Keratinocyte (primary cell): ENCODE measurements at regions not wholly inside any gene's neighbourhood (a gene's known extent, or its start where the extent isn't known, plus 50 kb on each side); places are given as distances from the start of the nearest gene placed in this dataset.

Experiments
- DNase-seq: peaks from one replicate; pipeline ENCODE4 v3.0.0-alpha.2; 2011; ENCODE audit warnings: low read depth, missing footprints, low spot score
- FAIRE-seq: peaks from 2 replicates; lab custom pipeline; 2011; peaks lifted over from hg19 to GRCh38; lab: Jason Lieb, UNC
- H2AFZ ChIP-seq: 2 replicates; pipeline ENCODE4 v1.6.0; 2012; ENCODE audit warnings: low read length, control low read depth, inconsistent platforms; ENCODE audit not compliant: control insufficient read depth
- H3K27ac ChIP-seq: 2 replicates; pipeline ENCODE4 v1.5.1; 2011; ENCODE audit warnings: low read length; ENCODE audit not compliant: control insufficient read depth, insufficient read depth
- H3K27me3 ChIP-seq: 3 replicates; pipeline ENCODE4 v1.6.0; 2011; ENCODE audit warnings: low read length; ENCODE audit not compliant: control insufficient read depth, insufficient read depth; ENCODE audit errors: extremely low read depth
- H3K36me3 ChIP-seq, 2 experiments: 2 replicates in 1 of 2; 3 replicates in 1 of 2; pipeline ENCODE4 v1.5.1; 2011; ENCODE audit warnings: low read length in 2 of 2, mild to moderate bottlenecking in 1 of 2; ENCODE audit not compliant: control insufficient read depth in 2 of 2, insufficient read depth in 2 of 2; ENCODE audit errors: extremely low read depth in 1 of 2
- H3K4me1 ChIP-seq: 3 replicates; pipeline ENCODE4 v1.5.1; 2011; ENCODE audit warnings: low read length; ENCODE audit not compliant: control insufficient read depth, insufficient read depth; ENCODE audit errors: extremely low read depth
- H3K4me2 ChIP-seq: 3 replicates; pipeline ENCODE4 v1.6.0; 2011; ENCODE audit warnings: low read depth, low read length; ENCODE audit not compliant: control insufficient read depth, insufficient read depth; ENCODE audit errors: extremely low read depth
- H3K4me3 ChIP-seq, 3 experiments: fragments of 200-600 bp in 1 of 3; sonication (generic) in 1 of 3; 2 replicates in 2 of 3; 3 replicates in 1 of 3; pipeline ENCODE4 v1.5.1; 2011 to 2016; ENCODE audit warnings: low read length in 3 of 3, mild to moderate bottlenecking in 3 of 3, control low read depth in 2 of 3, inconsistent platforms in 1 of 3, low read depth in 1 of 3, mixed read lengths in 1 of 3, mixed run types in 1 of 3, moderate library complexity in 1 of 3; ENCODE audit not compliant: control insufficient read depth in 2 of 3, insufficient read depth in 2 of 3; ENCODE audit errors: extremely low read depth in 1 of 3
- H3K79me2 ChIP-seq: 2 replicates; pipeline ENCODE4 v1.6.0; 2012; ENCODE audit warnings: low read length; ENCODE audit not compliant: control insufficient read depth, insufficient read depth
- H3K9ac ChIP-seq: 3 replicates; pipeline ENCODE4 v1.6.0; 2011; ENCODE audit warnings: low read length; ENCODE audit not compliant: control insufficient read depth, insufficient read depth; ENCODE audit errors: extremely low read depth
- H3K9me1 ChIP-seq: 3 replicates; pipeline ENCODE4 v1.6.0; 2011; ENCODE audit warnings: low read length; ENCODE audit not compliant: control insufficient read depth, insufficient read depth; ENCODE audit errors: extremely low read depth
- H3K9me3 ChIP-seq: 2 replicates; pipeline ENCODE4 v1.5.1; 2012; ENCODE audit warnings: low read depth, low read length; ENCODE audit not compliant: control insufficient read depth
- H4K20me1 ChIP-seq: 3 replicates; pipeline ENCODE4 v1.6.0; 2011; ENCODE audit warnings: low read length; ENCODE audit not compliant: control insufficient read depth, insufficient read depth; ENCODE audit errors: extremely low read depth
- EZH2 ChIP-seq: IDR thresholded peaks from one replicate; pipeline ENCODE4 v1.6.1; 2012; ENCODE audit warnings: inconsistent platforms, mild to moderate bottlenecking, low read length, moderate library complexity
- dilution Hi-C: fragments of 300-500 bp; cut with MboI; formaldehyde crosslinking; loops from one replicate; pipeline ENCODE4 v1.7.0; 2020; ENCODE audit warnings: low sequenced_read_pairs; ENCODE audit not compliant: extremely low pct_ligation_motif_present
- TF ChIP-seq, protein P1 (sequence below), 3 experiments: IDR thresholded peaks in 1 of 3; conservative IDR thresholded peaks in 1 of 3; optimal IDR thresholded peaks in 1 of 3; 2 replicates in 2 of 3; 3 replicates in 1 of 3; pipeline versions ENCODE3 to v1.5.1; 2011; ENCODE audit warnings: low read length in 3 of 3, mild to moderate bottlenecking in 3 of 3, moderate library complexity in 2 of 3, control low read depth in 1 of 3, inconsistent platforms in 1 of 3; ENCODE audit not compliant: insufficient read depth in 2 of 3; ENCODE audit errors: extremely low read depth in 1 of 3

DNA sequence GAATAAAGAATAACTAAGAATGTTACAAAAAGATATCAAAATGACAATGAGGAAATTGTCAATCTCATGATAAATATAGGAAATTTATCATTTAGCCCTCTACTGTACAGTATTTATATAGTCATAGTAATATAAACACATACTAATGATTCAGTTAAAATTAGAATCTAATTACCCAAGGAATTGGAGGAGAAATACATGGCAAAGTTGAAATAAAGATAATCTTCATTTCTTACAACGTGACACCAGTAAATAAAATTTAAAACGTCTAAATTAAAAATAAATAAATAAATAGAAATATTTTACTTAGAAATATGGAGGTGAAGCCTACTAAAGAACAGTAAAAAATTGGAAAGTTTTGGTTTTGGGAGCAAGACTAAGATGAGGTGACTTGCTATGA is 2163.1 kb upstream of the PCDH20 start:
- H3K9ac ChIP-seq = no peak overlapping the region
- no peak overlapping the region for H3K27ac ChIP-seq
- no peaks in the 10 kb centered on the region for H3K27me3 ChIP-seq
- H4K20me1 ChIP-seq = no peaks in the 10 kb centered on the region
- H3K36me3 ChIP-seq = no peaks in the 10 kb centered on the region
- TF ChIP-seq EZH2 = no peak
- TF ChIP-seq, protein P1, sequence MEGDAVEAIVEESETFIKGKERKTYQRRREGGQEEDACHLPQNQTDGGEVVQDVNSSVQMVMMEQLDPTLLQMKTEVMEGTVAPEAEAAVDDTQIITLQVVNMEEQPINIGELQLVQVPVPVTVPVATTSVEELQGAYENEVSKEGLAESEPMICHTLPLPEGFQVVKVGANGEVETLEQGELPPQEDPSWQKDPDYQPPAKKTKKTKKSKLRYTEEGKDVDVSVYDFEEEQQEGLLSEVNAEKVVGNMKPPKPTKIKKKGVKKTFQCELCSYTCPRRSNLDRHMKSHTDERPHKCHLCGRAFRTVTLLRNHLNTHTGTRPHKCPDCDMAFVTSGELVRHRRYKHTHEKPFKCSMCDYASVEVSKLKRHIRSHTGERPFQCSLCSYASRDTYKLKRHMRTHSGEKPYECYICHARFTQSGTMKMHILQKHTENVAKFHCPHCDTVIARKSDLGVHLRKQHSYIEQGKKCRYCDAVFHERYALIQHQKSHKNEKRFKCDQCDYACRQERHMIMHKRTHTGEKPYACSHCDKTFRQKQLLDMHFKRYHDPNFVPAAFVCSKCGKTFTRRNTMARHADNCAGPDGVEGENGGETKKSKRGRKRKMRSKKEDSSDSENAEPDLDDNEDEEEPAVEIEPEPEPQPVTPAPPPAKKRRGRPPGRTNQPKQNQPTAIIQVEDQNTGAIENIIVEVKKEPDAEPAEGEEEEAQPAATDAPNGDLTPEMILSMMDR (optimal IDR thresholded peaks at IDR 0.05 in 1 of 3, IDR thresholded peaks at IDR 0.05 in 1 of 3, conservative IDR thresholded peaks at IDR 0.05 in 1 of 3; ENCODE audit: extremely low read depth in 1 of 3, insufficient read depth in 2 of 3, low read length in 3 of 3) = no peak
- no peaks in the 10 kb centered on the region for H3K4me1 ChIP-seq
- FAIRE-seq = no peak
- no peak overlapping the region for H3K4me2 ChIP-seq
- no peaks in the 10 kb centered on the region for H3K9me3 ChIP-seq
- dilution Hi-C loops = no loop called here
- DNase-seq = no peak
- H3K9me1 ChIP-seq = no peaks in the 10 kb centered on the region
- H2AFZ ChIP-seq = no peak overlapping the region
- no peak overlapping the region for H3K4me3 ChIP-seq
- H3K79me2 ChIP-seq = no peaks in the 10 kb centered on the region

- H3K27me3 ChIP-seq = no peaks in the 10 kb centered on the region
- no peak for DNase-seq
- H3K79me2 ChIP-seq = no peaks in the 10 kb centered on the region
- no peak overlapping the region for H2AFZ ChIP-seq
- H3K4me2 ChIP-seq = no peak overlapping the region
- no peak for FAIRE-seq
- no peaks in the 10 kb centered on the region for H4K20me1 ChIP-seq
- TF ChIP-seq, protein P1 (optimal IDR thresholded peaks at IDR 0.05 in 1 of 3, IDR thresholded peaks at IDR 0.05 in 1 of 3, conservative IDR thresholded peaks at IDR 0.05 in 1 of 3; ENCODE audit: extremely low read depth in 1 of 3, insufficient read depth in 2 of 3, low read length in 3 of 3) = no peak
- no peak for TF ChIP-seq EZH2
- dilution Hi-C loops = no loop called here
- no peak overlapping the region for H3K27ac ChIP-seq
- no peak overlapping the region for H3K4me3 ChIP-seq
- no peaks in the 10 kb centered on the region for H3K4me1 ChIP-seq
- H3K9me3 ChIP-seq = peaks cover 5% of the 10 kb centered on the region
- no peak overlapping the region for H3K9ac ChIP-seq
- H3K9me1 ChIP-seq = no peaks in the 10 kb centered on the region
- H3K36me3 ChIP-seq = no peaks in the 10 kb centered on the region
These were observed 2151.4 kb upstream of the PCDH20 start for GRCh38 chr13:63567031-63567430.
